Stimulated activated CD4-positive, alpha-beta T cell treated with anti-CD3 and anti-CD28 coated beads, Interleukin-15, amount 100 ng/mL, for 48 hours (primary cell): ENCODE measurements at regions not wholly inside any gene's neighbourhood (a gene's known extent, or its start where the extent isn't known, plus 50 kb on each side); places are given as distances from the start of the nearest gene placed in this dataset.
"Not testable (repeated sequence)": the region's sequence is repeated elsewhere in the genome, so short reads cannot be mapped to it uniquely, and the experiment has no call there.

Experiments
- DNase-seq, 2 donors: peaks; one replicate each; pipeline ENCODE4 v3.0.0-alpha.2; 2020; ENCODE audit warnings: low read depth in 2 of 2

DNA sequence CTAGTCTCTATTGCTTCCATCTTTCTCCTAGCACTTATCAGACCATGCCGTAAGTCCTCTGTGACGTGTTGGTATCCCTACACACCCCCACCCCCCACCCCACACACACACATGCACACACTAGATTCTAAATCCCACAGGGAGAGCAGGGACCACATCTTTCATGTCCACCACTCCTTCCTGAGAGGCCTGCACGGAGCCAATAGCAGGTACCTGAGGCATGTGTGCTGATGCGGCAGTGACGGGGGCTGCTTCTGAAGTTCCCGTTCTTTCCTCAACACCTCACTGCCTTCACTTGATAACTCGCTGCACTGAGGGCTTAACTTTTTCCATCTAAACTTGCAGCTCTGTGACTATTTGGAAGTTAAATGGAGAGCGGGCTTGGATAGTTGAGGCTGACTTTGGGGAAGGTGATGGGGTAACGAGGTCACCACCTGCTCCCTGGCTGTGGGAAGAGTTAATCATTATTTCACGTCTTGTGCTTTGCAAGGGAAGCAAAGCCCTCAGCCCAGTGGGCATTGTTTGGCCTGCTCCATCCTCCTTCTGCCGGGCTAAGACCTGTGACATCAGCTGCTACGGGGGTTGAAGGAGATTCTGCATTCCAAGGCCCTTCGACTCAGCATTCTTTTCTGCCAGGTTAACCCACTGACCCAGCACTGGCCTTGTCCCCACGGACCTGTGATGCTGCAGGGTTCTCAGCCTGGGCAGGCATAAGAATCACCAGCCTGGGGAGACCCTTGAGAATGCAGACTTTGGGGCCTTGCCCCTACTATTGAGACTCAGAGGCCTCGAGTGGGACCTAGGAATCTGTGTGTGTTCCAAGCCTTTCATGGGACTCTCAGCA lies 187.8 kb downstream of the ANKRD60 start:
- DNase-seq, result no peak

- no peak for DNase-seq
These were observed 189.0 kb downstream of the ANKRD60 start for GRCh38 chr20:58039274-58040092.

- no peak for DNase-seq
These were observed 190.3 kb downstream of the ANKRD60 start for GRCh38 chr20:58038123-58038654.

DNA sequence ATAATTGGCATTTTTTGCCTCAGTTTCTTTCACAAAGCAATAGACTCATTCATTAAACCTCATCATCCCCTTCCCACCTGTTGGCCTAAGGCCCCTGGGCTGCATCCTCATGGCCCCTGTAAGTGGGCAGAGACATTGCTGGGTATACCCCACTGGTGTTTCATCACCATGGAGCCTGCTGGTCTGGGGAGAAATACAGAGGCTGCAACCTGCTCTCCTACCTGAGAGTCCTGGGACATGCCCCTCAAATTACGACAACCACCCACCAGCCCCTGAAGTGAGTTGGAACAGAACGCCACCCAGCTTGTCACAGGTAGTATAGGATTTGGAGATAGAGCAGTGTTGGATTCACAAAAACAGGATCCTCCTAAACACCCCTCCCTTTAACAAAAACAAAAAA lies 190.8 kb downstream of the ANKRD60 start:
- DNase-seq, result no peak

DNA sequence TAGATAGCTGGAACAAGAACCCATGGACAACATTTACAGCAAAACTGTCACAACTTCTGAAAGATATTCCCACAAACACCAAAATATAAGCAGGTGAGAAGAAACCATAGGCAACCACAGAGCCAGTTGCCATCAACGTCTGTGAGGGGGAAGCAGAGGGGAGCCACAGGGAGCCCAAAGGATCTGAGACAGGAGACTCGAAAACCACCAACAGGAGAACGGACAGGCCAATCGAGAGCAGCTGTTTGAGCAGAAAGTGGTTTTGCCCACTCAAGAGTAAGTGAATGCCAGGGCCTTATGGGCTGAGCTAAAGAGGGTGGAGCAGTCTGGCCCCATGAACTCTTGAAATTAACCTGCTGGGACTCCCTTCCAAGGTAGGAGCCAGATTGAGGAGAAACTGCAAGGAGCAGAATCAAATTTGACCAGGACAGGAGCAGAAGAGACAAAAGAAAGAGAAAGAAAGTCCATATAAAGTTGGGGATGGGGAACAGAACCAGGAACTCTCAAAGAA lies 195.4 kb downstream of the ANKRD60 start:
- DNase-seq, result no peak

DNA sequence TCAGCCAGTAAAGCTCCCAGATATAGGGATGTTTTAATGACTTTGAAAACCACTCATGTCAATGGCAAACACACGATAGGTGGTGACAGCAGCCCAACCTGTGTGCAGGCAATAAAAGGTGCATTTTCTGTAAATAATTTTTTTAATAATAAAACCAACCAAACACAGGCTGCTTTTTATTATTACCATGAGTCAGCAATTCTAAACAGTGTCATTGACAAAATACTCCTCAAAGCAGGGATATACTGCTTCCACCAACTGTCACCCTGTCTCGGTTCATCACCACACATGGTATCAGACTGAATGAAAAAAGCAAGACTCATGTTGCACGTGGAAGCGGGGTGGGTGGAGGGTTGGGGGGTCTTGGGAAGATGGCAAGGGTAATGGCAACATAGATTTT lies 195.9 kb downstream of the ANKRD60 start:
- no peak for DNase-seq

- DNase-seq, result not testable (repeated sequence)
These were observed 197.1 kb downstream of the ANKRD60 start for GRCh38 chr20:58031350-58031749.

DNA sequence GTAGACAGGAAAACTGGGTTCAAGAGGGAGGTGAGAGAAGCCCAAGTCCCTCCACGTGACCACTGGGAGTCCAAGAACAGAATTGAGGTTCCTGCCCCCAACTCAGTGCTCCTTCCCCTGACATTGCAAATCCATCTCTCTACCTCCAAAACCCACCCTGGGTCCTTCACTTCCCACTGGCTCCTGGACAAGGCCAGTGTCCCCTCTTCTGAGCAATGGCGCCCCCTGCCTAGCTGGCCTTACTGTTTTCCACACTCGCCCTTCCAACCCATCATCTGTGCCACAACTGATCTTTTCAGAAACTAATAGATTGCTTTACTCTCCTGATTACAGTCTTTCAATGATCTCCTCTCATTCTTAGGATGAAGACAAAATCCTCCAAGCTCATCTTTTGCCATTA lies 200.3 kb downstream of the ANKRD60 start:
- DNase-seq, result no peak

DNA sequence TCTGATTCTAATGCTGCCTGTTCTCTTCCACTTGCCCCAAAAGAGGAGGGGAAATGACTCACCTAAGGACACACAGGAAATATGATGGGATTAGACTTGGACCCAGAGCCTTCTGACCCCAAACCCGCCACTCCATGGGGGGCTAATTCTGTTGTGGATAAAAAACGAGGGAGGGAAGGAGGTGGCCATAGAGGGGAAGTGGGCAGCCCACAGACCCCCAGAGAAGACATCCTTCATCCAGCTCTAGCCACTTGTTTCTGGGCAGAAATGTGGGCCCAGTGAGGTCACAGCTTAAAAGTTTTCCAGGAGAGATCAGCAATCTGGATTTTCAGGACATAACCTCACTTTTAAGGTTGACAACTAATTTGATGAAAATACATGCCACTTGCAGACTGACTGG lies 202.1 kb downstream of the ANKRD60 start:
- no peak for DNase-seq

DNA sequence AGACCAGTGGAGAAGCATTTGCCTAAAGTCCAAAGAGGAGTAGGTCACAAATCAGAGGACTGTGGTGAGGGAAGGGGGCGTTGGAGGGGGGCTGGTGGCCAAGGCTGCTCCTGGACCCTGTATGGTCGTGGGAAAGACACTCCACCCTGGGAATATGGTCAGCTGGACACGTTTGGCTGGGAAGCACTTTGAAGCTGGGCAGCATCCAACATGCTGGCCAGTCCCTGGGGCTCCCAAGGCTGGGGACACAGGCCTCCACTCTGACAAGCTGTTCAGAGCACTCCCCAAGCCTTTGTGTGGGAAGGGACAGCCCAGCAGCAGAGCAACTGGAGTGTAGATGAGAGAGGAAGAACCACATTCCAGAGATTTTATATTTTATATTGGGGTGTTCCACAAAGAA lies 203.2 kb downstream of the ANKRD60 start:
- no peak for DNase-seq

DNA sequence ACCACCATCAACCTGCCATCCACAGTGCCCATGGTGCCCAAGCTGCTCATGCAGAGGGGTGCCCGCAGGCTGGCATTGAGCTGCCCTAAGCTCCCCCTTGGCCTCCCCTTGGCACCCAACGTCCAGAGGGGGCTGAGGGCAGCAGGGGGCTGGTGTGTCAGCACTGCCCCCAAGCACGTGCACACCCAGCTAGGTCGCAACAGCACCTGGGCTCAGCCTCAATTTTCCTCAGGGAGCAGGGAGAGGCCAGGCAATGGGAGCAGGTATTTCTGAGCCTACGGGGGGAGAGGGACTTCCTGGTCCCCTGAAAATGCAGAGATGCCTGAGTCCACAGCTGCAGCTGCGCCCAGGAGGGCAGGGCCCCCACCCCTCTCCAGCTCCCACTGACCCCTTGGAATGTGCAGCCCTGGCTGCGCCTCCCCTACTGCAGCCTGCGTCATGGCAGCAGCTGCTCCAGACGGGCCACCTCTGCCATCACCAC lies 204.2 kb downstream of the ANKRD60 start:
- DNase-seq, result no peak

- DNase-seq, result no peak
These were observed 204.7 kb downstream of the ANKRD60 start for GRCh38 chr20:58023781-58024180.

DNA sequence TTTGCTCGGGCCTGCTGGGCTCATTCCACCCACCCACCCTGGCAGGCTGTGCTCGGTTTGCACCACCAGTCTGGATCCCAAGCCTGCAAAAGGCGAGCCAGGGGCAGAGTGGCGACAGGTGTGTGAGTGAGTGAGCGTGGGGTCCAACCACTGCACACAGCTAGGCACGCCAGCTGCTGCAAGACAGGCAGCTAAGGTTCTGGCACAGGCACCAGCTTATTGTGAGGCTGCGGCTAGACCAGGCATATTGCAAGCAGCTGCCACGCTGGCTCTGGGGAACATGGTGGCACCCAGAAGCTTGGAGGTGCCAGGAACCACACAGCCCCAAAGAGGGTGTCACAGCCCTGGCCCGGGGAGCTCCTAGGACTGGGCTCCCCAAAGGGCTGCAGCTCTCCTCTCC lies 205.1 kb downstream of the ANKRD60 start:
- no peak for DNase-seq

GRCh38 chr20:58022711-58023110 lies 205.7 kb downstream of the ANKRD60 start:
- DNase-seq, result no peak

GRCh38 chr20:58021481-58021880 lies 207.0 kb downstream of the ANKRD60 start:
- DNase-seq, result no peak

DNA sequence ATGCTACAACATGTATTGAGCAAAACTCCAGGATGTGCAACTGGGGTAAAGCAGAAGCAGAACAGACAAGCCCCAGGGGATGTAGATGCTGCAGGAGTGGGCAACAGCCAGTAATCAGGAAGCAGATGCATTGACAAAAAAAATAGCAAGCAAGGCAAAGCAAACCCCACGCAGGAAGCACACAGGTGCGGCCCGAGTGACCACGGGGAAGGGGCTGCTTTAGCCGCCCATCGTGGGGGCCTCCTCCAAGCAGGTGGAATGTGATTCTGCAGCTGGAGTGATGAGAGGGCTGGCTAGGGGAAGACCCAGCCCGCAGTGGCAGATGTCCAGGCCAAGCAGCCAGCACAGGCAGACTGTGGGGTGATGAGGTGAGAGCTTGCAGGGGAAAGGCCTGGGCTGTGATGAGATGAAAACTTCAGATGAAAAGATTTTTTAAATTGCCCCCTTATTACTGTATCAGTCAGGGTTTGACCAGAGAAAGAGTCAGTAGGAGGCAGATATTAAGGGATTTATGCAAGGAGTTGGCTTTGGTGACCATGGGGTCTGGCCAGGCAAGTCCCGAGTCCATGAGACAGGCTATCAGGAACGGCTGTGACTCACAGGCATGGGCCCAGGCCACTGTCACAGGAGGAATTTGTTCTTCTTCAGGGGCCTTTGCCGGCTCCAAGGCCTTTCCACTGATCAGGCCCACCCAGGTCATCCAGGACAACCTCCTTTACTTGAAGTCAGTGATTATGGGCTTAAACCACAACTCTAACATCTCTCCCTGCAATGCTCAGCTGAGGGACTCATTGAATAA lies 207.6 kb downstream of the ANKRD60 start:
- no peak for DNase-seq

- DNase-seq, result no peak
These were observed 208.4 kb downstream of the ANKRD60 start for GRCh38 chr20:58019850-58020625.

DNA sequence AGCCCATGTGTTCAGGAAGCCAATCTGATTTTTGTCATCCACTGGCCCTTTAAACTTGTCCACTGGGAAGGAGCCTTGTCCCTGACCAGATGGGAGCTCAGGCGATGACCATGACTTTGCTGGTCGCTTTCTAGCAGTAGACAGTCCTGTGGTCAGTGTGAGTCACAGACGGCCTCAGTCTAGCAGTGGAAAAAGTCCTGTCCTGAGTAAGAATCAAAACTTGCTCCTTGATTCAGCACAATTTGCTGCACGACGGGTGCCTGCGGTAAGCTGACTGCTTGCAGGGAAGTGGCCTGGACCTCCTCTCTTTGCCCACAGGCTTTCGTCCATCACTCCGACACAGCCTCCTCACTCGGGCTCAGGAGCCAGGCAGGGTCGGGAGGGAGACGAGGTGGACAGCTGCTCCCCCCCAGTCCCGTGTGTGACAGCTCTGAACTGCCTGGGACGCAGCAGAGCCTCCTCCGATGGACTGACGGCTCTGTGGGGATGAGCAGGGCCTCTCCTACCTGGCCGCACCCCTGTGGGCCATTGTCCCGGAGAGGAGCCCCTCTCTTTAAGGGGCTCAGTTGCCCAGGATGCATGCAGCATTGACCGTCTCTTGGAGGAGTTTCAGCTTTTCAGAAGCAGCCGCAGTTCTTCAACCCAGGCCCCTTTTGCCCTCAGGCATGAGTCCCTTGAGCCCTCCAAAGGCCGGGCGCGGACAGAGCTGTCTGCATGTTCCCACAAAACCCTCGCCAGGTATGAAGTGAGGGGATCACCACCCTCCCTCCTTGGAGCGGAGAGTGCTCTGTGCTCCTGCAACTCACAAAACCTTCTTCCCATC lies 209.2 kb downstream of the ANKRD60 start:
- DNase-seq, result no peak

DNA sequence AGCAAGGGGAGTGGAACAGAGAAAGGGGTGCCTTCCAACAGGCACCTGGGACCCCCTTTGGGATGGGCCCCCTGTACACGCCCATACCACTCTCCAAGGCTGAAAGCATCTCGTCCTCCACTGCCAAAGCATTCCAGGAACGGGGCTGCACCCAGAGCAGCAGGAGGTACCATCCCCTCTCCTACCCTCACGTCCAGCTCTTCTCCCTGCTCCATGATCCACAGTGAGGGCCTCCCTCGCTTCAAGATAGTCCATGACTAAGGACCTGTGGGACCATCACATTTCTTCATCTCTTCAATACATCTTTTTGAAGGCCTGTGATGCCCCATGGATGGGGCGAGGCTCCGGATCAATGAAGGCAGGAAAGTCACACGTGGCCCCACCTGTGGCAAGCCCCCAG lies 209.9 kb downstream of the ANKRD60 start:
- no peak for DNase-seq

DNA sequence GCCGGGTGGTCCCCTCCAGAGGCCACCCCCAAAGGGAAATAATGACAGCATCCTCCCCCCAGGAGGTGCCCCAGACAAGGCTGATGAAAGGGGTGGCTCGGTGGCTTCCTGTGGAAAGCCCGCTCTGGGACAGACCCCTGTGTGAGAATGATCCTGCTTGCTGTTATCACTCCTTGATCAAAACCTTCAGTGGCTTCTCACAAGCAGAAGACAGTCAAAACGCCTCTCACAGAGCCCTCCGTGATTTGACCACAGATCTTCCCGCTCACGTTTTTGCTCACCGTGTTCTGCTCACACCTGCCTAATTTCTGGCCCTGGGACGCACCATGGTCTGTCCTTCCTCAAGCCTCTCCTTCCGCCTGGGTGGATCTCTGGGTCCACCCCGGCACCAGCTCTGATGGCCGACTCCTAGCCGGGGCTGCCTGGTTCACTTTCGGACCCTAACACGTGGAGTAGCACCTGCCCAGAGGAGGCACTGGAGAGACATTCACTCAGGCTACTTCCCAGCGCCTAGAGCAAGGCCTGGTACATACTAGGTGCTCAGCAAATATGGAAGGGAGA lies 210.4 kb downstream of the ANKRD60 start:
- DNase-seq, result no peak
